B cell (primary cell): ENCODE measurements at regions not wholly inside any gene's neighbourhood (a gene's known extent, or its start where the extent isn't known, plus 50 kb on each side); places are given as distances from the start of the nearest gene placed in this dataset.

Experiments
- ATAC-seq: fragments of 200-7000 bp; cut with Tn5 transposase; one replicate; pipeline ENCODE4 v1.10.0; 2021; ENCODE audit warnings: low read depth, mild to moderate bottlenecking, moderate number of reproducible peaks, moderate library complexity
- CTCF ChIA-PET: fragments of 350-600 bp; sonication (Branson Sonifier 250); formaldehyde crosslinking; loops from one replicate; lab custom pipeline; 2021; ENCODE audit warnings: antibody characterized with exemption, inconsistent platforms; lab: Charles Lee
- POLR2A ChIA-PET: fragments of 350-600 bp; sonication (Branson Sonifier 250); formaldehyde crosslinking; loops from one replicate; lab custom pipeline; 2021; ENCODE audit warnings: antibody characterized with exemption; lab: Charles Lee
- DNase-seq: peaks from one replicate; pipeline ENCODE4 v3.0.0; 2013
- H2AFZ ChIP-seq: 2 replicates; pipeline ENCODE4 v1.6.1; 2012; ENCODE audit warnings: mild to moderate bottlenecking, low read depth, low read length; ENCODE audit not compliant: insufficient read depth, poor library complexity, severe bottlenecking
- H3K27ac ChIP-seq, 2 donors: 1 replicate in 1 of 2; 2 replicates in 1 of 2; pipeline ENCODE4 v1.5.1; 2012 to 2013; ENCODE audit warnings: low read length in 2 of 2, mild to moderate bottlenecking in 2 of 2, moderate library complexity in 1 of 2
- H3K27me3 ChIP-seq, 4 experiments: fragments of 200-600 bp in 1 of 4; sonication (generic) in 1 of 4; replicated peaks in 1 of 4; 1 replicate in 2 of 4; 2 replicates in 2 of 4; pipeline versions ENCODE4 v1.6.1 to v1.7.0; 2013 to 2016; ENCODE audit warnings: low read length in 3 of 4, mild to moderate bottlenecking in 2 of 4, mixed read lengths in 1 of 4, moderate library complexity in 1 of 4; ENCODE audit not compliant: insufficient read depth in 4 of 4, control insufficient read depth in 3 of 4; ENCODE audit errors: control extremely low read depth in 1 of 4
- H3K36me3 ChIP-seq, 2 experiments: replicated peaks in 1 of 2; 1 replicate in 1 of 2; 2 replicates in 1 of 2; pipeline versions ENCODE4 v1.6.1 to v1.7.1; 2013; ENCODE audit warnings: low read length in 1 of 2; ENCODE audit not compliant: insufficient read depth in 2 of 2, control insufficient read depth in 1 of 2; ENCODE audit errors: control extremely low read depth in 1 of 2, extremely low read depth in 1 of 2
- H3K4me1 ChIP-seq, 2 donors: fragments of 200-600 bp in 1 of 2; sonication (generic) in 1 of 2; 1 replicate in 1 of 2; 2 replicates in 1 of 2; pipeline versions ENCODE4 v1.5.1 to v1.6.1; 2013 to 2017; ENCODE audit warnings: low read length in 2 of 2; ENCODE audit not compliant: control insufficient read depth in 2 of 2, insufficient read depth in 2 of 2
- H3K4me2 ChIP-seq: replicated peaks from 2 replicates; pipeline ENCODE3; 2012; ENCODE audit warnings: mild to moderate bottlenecking, low read depth, low read length; ENCODE audit not compliant: poor library complexity, severe bottlenecking
- H3K4me3 ChIP-seq, 5 experiments: fragments of 200-600 bp in 1 of 5; sonication (generic) in 1 of 5; 1 replicate in 3 of 5; 2 replicates in 2 of 5; pipeline versions ENCODE4 v1.5.1 to v1.7.0; 2011 to 2016; ENCODE audit warnings: low read length in 4 of 5, mild to moderate bottlenecking in 4 of 5, low read depth in 2 of 5, control low read depth in 1 of 5, moderate library complexity in 1 of 5; ENCODE audit not compliant: insufficient read depth in 1 of 5; ENCODE audit errors: control extremely low read depth in 1 of 5, extremely low read depth in 1 of 5
- H3K79me2 ChIP-seq: fragments of 200-600 bp; sonication (generic); one replicate; pipeline ENCODE4 v1.6.0; 2016; ENCODE audit warnings: low read length; ENCODE audit not compliant: control insufficient read depth, insufficient read depth
- H3K9ac ChIP-seq: fragments of 200-600 bp; sonication (generic); 2 replicates; pipeline ENCODE4 v1.6.1; 2017; ENCODE audit warnings: mild to moderate bottlenecking, low read length, moderate library complexity
- H3K9me3 ChIP-seq, 3 donors: one replicate each; pipeline versions ENCODE4 v1.6.1 to v1.7.1; 2013; ENCODE audit warnings: low read length in 2 of 3; ENCODE audit not compliant: control insufficient read depth in 2 of 3, insufficient read depth in 1 of 3; ENCODE audit errors: control extremely low read depth in 1 of 3
- H4K20me1 ChIP-seq: 2 replicates; pipeline ENCODE4 v1.6.0; 2012; ENCODE audit warnings: mild to moderate bottlenecking, low read length; ENCODE audit not compliant: insufficient read depth, control insufficient read depth, poor library complexity, severe bottlenecking
- H3K27ac Mint-ChIP-seq: one replicate; pipeline ENCODE4 v1.8.0; 2021; ENCODE audit warnings: mixed read lengths
- H3K27me3 Mint-ChIP-seq: one replicate; pipeline ENCODE4 v1.8.0; 2021; ENCODE audit warnings: mixed read lengths
- H3K4me1 Mint-ChIP-seq: one replicate; pipeline ENCODE4 v1.8.0; 2021; ENCODE audit warnings: mixed read lengths
- H3K4me3 Mint-ChIP-seq: one replicate; pipeline ENCODE4 v1.8.0; 2021; ENCODE audit warnings: mixed read lengths
- H3K9me3 Mint-ChIP-seq: one replicate; pipeline ENCODE4 v1.8.0; 2022; ENCODE audit warnings: mixed read lengths; ENCODE audit not compliant: insufficient read depth
- CTCF ChIP-seq: fragments of 200-600 bp; IDR thresholded peaks from one replicate; pipeline ENCODE4 v1.8.0; 2022; ENCODE audit warnings: antibody characterized with exemption, mild to moderate bottlenecking
- EZH2 ChIP-seq: IDR thresholded peaks from 2 replicates; pipeline ENCODE4 v1.6.1; 2012; ENCODE audit warnings: borderline replicate concordance, low read depth, mild to moderate bottlenecking, moderate library complexity, low read length; ENCODE audit not compliant: insufficient read depth, poor library complexity, severe bottlenecking
- WGBS: methylation state at CpG from one replicate; pipeline ENCODE4 v1.1.5; 2013; ENCODE audit warnings: missing lambda C conversion rate; ENCODE audit not compliant: insufficient coverage; 5-methylcytosine and 5-hydroxymethylcytosine counted together
- intact Hi-C: fragments of 100-400 bp; cut with micrococcal nuclease; formaldehyde crosslinking; loops from one replicate; pipeline ENCODE4 v1.10.0; 2022

GRCh38 chr3:6264906-6265305 lies 596.0 kb upstream of the GRM7 start:
- ChIA-PET POLR2A (no interaction called here), CTCF (interaction anchor here (1.4 kb wide), 1 partner anchor 13 kb away, joined by 4 read pairs; no protein-coding TSS in a partner anchor)
- Histone ChIP-seq H3K27ac (no peak overlapping the region), H4K20me1 (no peaks in the 10 kb centered on the region), H3K9me3 (no peaks in the 10 kb centered on the region), H3K4me3 (no peak overlapping the region), H3K36me3 (no peaks in the 10 kb centered on the region), H3K9ac (no peak overlapping the region), H3K4me1 (no peaks in the 10 kb centered on the region), H2AFZ (no peak overlapping the region), H3K79me2 (no peaks in the 10 kb centered on the region), H3K4me2 (no peak overlapping the region), H3K27me3 (no peaks in the 10 kb centered on the region)
- Mint-ChIP-seq H3K27me3 (no peaks in the 10 kb centered on the region), H3K27ac (no peak overlapping the region), H3K9me3 (no peaks in the 10 kb centered on the region), H3K4me1 (peaks cover 1% of the 10 kb centered on the region), H3K4me3 (no peak overlapping the region)
- no peak for DNase-seq
- ATAC-seq, result no peak
- intact Hi-C loops, result no loop called here
- TF ChIP-seq EZH2 (no peak), CTCF (no peak)
- no CpG with 5 or more reads among the region's 1 CpG for WGBS

DNA sequence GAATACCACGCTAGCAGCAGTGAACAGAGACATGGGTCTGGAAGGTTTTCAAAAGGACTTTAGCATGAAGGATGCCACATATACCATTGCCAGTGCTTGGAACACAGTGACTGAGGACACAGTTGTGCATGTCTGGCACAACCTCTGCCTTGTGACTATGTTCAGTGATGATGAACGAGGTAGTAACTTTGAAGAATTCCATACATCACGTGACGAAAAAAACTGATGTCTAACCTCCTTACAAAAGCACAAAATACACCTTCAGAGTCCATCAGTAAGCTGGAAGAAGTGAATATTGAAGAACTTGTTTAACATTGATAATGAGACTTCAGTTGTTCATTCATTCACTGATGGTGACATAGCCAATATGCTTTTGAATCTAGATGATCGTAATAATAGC lies 594.8 kb upstream of the GRM7 start:
- intact Hi-C loops, result no loop called here
- no peak overlapping the region for H3K27ac Mint-ChIP-seq

More for the DNA sequence above, 594.8 kb upstream of the GRM7 start:
- Histone ChIP-seq H3K27me3 (no peaks in the 10 kb centered on the region), H3K9ac (no peak overlapping the region), H3K27ac (no peak overlapping the region), H3K9me3 (no peaks in the 10 kb centered on the region), H3K79me2 (no peaks in the 10 kb centered on the region), H3K4me1 (no peaks in the 10 kb centered on the region), H3K4me3 (no peak overlapping the region), H4K20me1 (no peaks in the 10 kb centered on the region), H3K4me2 (no peak overlapping the region), H2AFZ (no peak overlapping the region), H3K36me3 (no peaks in the 10 kb centered on the region)
- Mint-ChIP-seq H3K4me3 (no peak overlapping the region), H3K4me1 (peaks cover 1% of the 10 kb centered on the region), H3K9me3 (no peaks in the 10 kb centered on the region), H3K27me3 (no peaks in the 10 kb centered on the region)
- TF ChIP-seq EZH2 (no peak), CTCF (no peak)
- POLR2A ChIA-PET, result no interaction called here
- WGBS, result 100% methylated on average over 1 of the region's 5 CpGs
- CTCF ChIA-PET, result no interaction called here
- ATAC-seq (no peak), DNase-seq (no peak)
